ENCODE measurements at regions not wholly inside any gene's neighbourhood (a gene's known extent, or its start where the extent isn't known, plus 50 kb on each side); places are given as distances from the start of the nearest gene placed in this dataset.

DNA sequence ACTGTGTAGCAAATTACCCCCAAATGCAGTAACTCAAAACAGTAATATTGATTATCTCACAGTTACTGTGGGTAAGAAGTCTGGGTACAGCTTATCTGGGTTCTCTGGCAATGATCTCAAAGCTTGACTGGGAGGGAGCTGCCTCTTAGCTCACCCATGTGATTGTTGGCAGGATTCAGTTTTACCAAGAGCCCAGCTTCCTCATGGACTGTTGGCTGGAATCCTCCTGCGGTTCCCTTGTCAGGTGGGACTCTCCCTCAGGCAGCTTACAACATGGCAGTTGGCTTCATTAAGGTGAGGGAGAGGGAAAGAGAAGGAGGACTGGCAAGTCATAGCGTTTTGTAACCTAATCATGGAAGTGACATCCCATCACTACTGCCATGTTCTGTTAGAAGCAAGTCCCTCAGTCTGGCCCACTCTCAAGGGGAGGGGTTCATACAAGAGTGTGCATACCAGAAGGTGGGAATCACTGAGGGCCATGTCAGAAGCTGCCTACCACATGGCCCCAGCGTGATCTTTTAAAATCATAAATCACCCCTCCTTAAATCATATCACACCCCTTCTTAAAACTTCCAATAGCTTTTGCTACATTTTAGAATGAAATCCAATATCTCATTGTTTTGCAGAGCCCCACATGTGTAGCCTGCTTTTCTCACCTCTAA is 108.1 kb downstream of the OLFM4 start:
- Histone ChIP-seq H3K79me2 (ENCODE audit: control insufficient read depth, insufficient read depth, low read length) (no peaks in the 10 kb centered on the region), H3K9me1 (replicated peaks; ENCODE audit: control insufficient read depth, extremely low read depth, insufficient read depth, low read length) (no peaks in the 10 kb centered on the region), H3K27ac (ENCODE audit: insufficient read depth, low read depth, low read length) (no peak overlapping the region), H3K9me3 (replicated peaks; ENCODE audit: control insufficient read depth, insufficient read depth, low read length) (peaks cover 2% of the 10 kb centered on the region), H3K9ac (replicated peaks; ENCODE audit: extremely low read depth, insufficient read depth, low read length) (no peak overlapping the region), H3K36me3 (ENCODE audit: control insufficient read depth in 2 of 2, extremely low read depth in 1 of 2, insufficient read depth in 2 of 2, low read length in 2 of 2) (no peaks in the 10 kb centered on the region), H3K4me3 (replicated peaks in 1 of 3; ENCODE audit: insufficient read depth in 1 of 3, low read depth in 1 of 3, low read length in 3 of 3) (no peak overlapping the region), H3K4me1 (ENCODE audit: control insufficient read depth, extremely low read depth, insufficient read depth, low read length) (no peaks in the 10 kb centered on the region), H4K20me1 (replicated peaks; ENCODE audit: control insufficient read depth, extremely low read depth, insufficient read depth, low read length) (no peaks in the 10 kb centered on the region), H3K27me3 (ENCODE audit: control insufficient read depth in 2 of 2, insufficient read depth in 2 of 2, low read length in 2 of 2) (no peaks in the 10 kb centered on the region), H2AFZ (ENCODE audit: low read depth, low read length) (no peak overlapping the region), H3K4me2 (ENCODE audit: insufficient read depth, low read length) (no peak overlapping the region)
- ChIA-PET CTCF (no interaction called here), POLR2A (no interaction called here)
- dilution Hi-C loops (cut with MboI; ENCODE audit: extremely low pct_ligation_motif_present, low sequenced_read_pairs) (no loop called here), intact Hi-C loops (cut with micrococcal nuclease) (no loop called here)
- no peak for DNase-seq (ENCODE audit: low read depth, low spot score)
- no TSS peak for BruUV-seq (replicated peaks)
- FAIRE-seq: no peak
- TF ChIP-seq POLR2A (IDR thresholded peaks at IDR 0.05; ENCODE audit: low read depth, low read length): no peak
- no peak for TF ChIP-seq POLR2AphosphoS5 (IDR thresholded peaks at IDR 0.05; ENCODE audit: insufficient read depth, low read depth, low read length)
- no peak for TF ChIP-seq JUN (IDR thresholded peaks at IDR 0.05; ENCODE audit: borderline replicate concordance, insufficient read depth, insufficient read length, low read depth)
- TF ChIP-seq GATA2 (IDR thresholded peaks at IDR 0.05; ENCODE audit: insufficient read depth, insufficient read length, low read depth, low read length): no peak
- TF ChIP-seq MYC (IDR thresholded peaks at IDR 0.05; ENCODE audit: low read depth, low read length): no peak
- TF ChIP-seq MAX (IDR thresholded peaks at IDR 0.05; ENCODE audit: insufficient read depth, insufficient read length): no peak
- TF ChIP-seq EZH2 (IDR thresholded peaks at IDR 0.05; ENCODE audit: borderline replicate concordance, low read depth, low read length, severe bottlenecking): no peak
- no peak for TF ChIP-seq CTCF (IDR thresholded peaks at IDR 0.05; ENCODE audit: extremely low read depth in 1 of 2, insufficient read depth in 1 of 2, low read depth in 1 of 2, low read length in 2 of 2)
- no peak for TF ChIP-seq FOS (IDR thresholded peaks at IDR 0.05; ENCODE audit: borderline replicate concordance, insufficient read depth, low read length)
